Progenitor cell of endocrine pancreas (in vitro differentiated cells): ENCODE measurements at regions not wholly inside any gene's neighbourhood (a gene's known extent, or its start where the extent isn't known, plus 50 kb on each side); places are given as distances from the start of the nearest gene placed in this dataset.

Source experiments
- DNase-seq: peaks from one replicate; pipeline ENCODE4 v3.0.0; 2021; ENCODE audit warnings: low spot score; ENCODE audit not compliant: unreplicated experiment
- H3K27ac Mint-ChIP-seq: 2 replicates; pipeline ENCODE4 v1.8.0; 2021; ENCODE audit warnings: mild to moderate bottlenecking, moderate library complexity, mixed read lengths
- H3K27me3 Mint-ChIP-seq: 2 replicates; pipeline ENCODE4 v1.8.0; 2021; ENCODE audit warnings: mixed read lengths
- H3K36me3 Mint-ChIP-seq: 2 replicates; pipeline ENCODE4 v1.8.0; 2022; ENCODE audit warnings: mixed read lengths; ENCODE audit not compliant: insufficient read depth
- H3K4me1 Mint-ChIP-seq: 2 replicates; pipeline ENCODE4 v1.8.0; 2021; ENCODE audit warnings: low read depth, mixed read lengths
- H3K4me3 Mint-ChIP-seq: 2 replicates; pipeline ENCODE4 v1.8.0; 2021; ENCODE audit warnings: low read depth, mild to moderate bottlenecking, moderate library complexity, mixed read lengths
- H3K9me3 Mint-ChIP-seq: 2 replicates; pipeline ENCODE4 v1.8.0; 2021; ENCODE audit warnings: low read depth, mixed read lengths
- TF ChIP-seq, protein P1 (sequence below): fragments of 200-600 bp; sonication (generic); IDR thresholded peaks from one replicate; pipeline ENCODE4 v1.5.0; 2021; ENCODE audit warnings: antibody characterized with exemption, mild to moderate bottlenecking; ENCODE audit not compliant: unreplicated experiment

DNA sequence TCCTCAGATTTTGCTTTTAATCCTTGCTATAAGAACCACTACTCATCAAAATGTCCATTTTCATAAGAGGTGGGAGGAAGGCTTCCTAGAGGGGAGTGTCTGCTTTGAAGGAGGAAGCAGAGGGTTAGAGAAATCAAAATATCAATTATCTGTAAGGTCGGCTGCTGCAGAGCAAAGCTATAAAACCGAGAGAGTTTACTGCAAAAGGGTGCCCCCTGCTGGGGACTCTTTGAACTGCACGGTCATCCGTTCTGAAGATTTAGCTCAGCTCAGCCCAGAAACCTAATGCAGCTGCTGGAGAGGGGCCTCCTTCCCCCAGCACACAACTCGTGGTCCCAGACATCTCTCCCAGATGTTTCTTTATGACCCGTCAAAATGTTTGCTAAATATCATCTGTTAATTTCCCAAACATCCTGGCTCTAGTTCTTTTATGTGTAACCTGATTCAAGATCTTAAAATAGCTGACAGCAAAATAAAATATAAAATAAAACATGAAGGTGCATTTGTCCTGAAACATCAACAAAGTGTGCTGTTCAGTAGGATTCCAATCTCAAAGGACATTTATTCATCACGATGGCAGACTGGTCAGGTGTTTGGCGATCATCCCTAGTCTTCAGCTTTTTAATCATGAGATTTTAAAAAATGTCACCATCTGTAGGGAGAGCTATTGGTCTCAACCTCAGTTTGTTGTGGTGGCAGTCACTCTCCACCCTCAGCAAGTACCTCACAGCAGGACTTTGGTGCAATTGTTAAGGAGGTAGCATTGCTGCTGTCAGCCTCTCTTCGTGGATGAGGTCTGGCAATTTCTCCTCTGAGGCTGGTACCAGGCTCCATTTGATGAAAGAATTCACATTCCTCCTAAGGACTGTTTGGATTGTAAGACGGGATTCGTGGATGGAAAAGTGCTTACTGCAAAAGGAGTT is 185.9 kb downstream of the MTX2 start:
- Mint-ChIP-seq H3K27ac (no peak overlapping the region), H3K4me1 (no peaks in the 10 kb centered on the region), H3K27me3 (peaks cover 25% of the 10 kb centered on the region), H3K9me3 (no peaks in the 10 kb centered on the region), H3K4me3 (no peak overlapping the region), H3K36me3 (no peaks in the 10 kb centered on the region)
- TF ChIP-seq, protein P1, sequence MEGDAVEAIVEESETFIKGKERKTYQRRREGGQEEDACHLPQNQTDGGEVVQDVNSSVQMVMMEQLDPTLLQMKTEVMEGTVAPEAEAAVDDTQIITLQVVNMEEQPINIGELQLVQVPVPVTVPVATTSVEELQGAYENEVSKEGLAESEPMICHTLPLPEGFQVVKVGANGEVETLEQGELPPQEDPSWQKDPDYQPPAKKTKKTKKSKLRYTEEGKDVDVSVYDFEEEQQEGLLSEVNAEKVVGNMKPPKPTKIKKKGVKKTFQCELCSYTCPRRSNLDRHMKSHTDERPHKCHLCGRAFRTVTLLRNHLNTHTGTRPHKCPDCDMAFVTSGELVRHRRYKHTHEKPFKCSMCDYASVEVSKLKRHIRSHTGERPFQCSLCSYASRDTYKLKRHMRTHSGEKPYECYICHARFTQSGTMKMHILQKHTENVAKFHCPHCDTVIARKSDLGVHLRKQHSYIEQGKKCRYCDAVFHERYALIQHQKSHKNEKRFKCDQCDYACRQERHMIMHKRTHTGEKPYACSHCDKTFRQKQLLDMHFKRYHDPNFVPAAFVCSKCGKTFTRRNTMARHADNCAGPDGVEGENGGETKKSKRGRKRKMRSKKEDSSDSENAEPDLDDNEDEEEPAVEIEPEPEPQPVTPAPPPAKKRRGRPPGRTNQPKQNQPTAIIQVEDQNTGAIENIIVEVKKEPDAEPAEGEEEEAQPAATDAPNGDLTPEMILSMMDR, result peak; percentile 97
- peak; percentile 80 for DNase-seq

DNA sequence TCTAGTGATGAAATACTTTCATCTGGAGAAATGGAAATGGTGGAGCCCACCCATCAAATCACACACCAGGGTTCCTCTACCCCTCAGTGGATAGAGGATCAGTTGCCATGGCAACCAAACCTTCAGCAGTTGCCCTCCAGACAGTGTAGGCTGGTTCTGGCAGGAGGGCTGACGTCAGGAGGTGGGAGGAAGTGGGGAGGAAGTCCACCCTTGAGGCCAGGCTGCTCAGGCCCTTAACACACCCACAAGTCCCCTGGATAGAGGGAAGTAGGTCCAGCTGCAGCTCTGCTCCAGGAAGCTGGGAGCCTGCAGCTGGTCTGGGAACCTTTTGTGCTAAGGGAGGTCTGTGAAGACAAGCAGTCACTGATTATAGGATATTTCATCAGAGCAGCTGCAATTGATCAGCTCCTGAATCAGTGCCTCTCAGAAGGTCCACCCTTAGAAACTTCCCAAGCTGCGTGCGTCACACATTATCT is 186.6 kb downstream of the MTX2 start:
- no peaks in the 10 kb centered on the region for H3K9me3 Mint-ChIP-seq
- no peak overlapping the region for H3K27ac Mint-ChIP-seq
- TF ChIP-seq, protein P1, result no peak
- peaks cover 22% of the 10 kb centered on the region for H3K27me3 Mint-ChIP-seq
- DNase-seq, result no peak
- H3K36me3 Mint-ChIP-seq, result no peaks in the 10 kb centered on the region
- H3K4me3 Mint-ChIP-seq, result no peak overlapping the region
- no peaks in the 10 kb centered on the region for H3K4me1 Mint-ChIP-seq

DNA sequence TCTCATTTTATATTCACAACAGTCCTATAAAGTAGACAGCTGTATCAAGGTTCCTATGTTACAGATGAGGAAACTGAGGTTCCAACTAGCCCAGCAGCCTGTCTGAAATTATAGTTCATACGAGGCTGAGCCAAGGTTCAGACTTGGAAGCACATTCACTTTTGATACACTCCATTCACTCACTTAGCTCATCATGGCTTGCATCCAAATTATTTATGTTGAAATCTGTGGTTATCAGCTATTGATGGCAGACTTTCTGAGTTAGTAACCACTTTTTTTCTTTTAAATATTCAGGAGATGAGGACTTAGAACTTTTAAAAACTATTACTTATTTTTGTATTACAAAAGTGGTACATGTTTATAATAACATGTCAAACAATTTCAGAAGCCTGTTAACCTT is 188.2 kb downstream of the MTX2 start:
- Mint-ChIP-seq H3K4me1 (peaks cover 2% of the 10 kb centered on the region), H3K4me3 (no peak overlapping the region), H3K36me3 (no peaks in the 10 kb centered on the region), H3K27me3 (peaks cover 21% of the 10 kb centered on the region), H3K9me3 (no peaks in the 10 kb centered on the region), H3K27ac (no peak overlapping the region)
- TF ChIP-seq, protein P1, result no peak
- no peak for DNase-seq

DNA sequence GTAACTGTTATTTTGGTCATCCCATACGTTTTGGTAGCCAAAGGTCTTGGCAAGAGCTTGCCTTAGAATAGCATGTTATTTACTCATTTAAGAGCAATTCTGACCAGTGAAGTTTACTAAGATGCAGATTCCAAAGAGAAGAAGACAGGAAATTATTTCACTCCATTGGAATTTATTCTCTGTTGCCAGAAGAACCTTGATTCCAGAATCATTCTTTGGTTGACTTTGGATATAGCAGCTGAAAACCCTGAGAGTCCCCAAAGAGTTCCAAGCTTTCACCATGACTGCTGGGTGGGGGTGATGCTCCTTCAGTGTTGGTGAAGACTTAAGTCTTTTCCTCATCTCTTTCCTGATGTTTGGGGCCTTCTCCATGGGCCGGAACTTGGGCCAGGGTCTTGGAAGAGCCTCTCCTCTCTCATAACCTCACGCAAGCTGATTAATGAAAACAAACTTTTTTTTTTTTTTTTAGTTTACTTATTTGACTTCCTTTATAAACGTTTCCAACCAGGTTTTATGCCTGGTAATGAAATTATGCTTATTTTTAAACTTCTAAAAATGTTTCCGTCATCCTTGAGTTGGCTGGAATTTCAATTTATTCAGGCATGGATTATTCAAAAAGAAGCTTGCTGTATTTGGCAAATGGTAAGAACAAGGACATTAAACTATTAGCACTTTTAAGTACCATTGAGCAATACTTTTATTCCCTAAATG is 192.0 kb downstream of the MTX2 start:
- H3K27me3 Mint-ChIP-seq, result peaks cover 22% of the 10 kb centered on the region
- TF ChIP-seq, protein P1, result no peak
- no peak overlapping the region for H3K27ac Mint-ChIP-seq
- H3K36me3 Mint-ChIP-seq, result no peaks in the 10 kb centered on the region
- peaks cover 6% of the 10 kb centered on the region for H3K4me1 Mint-ChIP-seq
- DNase-seq, result no peak
- no peaks in the 10 kb centered on the region for H3K9me3 Mint-ChIP-seq
- no peak overlapping the region for H3K4me3 Mint-ChIP-seq
